ENCODE measurements at regions not wholly inside any gene's neighbourhood (a gene's known extent, or its start where the extent isn't known, plus 50 kb on each side); places are given as distances from the start of the nearest gene placed in this dataset.

DNA sequence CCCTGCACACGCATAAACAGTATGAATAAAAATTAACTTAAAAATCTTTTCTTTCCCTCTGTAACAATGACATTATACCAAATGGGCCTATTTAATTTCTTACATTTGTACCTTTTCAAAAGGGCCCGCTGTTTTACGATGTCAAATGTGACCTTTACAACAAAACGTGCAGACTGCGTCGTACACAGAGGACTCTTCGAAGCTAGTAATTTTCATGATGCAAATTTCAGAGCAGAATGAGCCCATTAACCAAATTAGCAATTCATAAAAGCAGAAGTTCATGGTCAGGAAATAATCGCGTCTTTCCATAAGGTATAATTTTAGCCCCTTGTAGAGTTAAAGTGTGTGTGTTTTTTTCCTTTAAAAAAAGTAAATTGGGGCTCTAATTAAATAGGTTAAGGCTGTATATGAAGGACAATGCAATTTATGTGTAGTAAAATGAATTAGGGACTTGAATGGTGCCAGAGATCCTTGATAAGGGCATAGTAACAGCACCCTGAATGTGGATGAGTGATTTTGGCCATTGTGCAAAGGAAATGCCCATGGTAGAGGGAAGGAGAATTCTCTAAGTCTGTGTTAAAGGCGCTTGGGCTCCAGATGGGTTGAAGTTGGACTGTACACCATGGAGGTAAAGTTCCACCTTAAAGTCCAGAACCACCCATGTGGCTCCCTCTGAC lies 546.4 kb upstream of the EEF2KMT start:
- Histone ChIP-seq H3K36me3 (ENCODE audit: low read depth, missing control alignments) (no peaks in the 10 kb centered on the region), H3K4me1 (no peaks in the 10 kb centered on the region), H3K4me3 (no peak overlapping the region), H3K9me3 (no peaks in the 10 kb centered on the region), H3K27ac (no peak overlapping the region), H3K27me3 (no peaks in the 10 kb centered on the region)
- intact Hi-C loops (cut with DNase I; ENCODE audit: low total_unique reads) = no loop called here
- TF ChIP-seq, protein P1, sequence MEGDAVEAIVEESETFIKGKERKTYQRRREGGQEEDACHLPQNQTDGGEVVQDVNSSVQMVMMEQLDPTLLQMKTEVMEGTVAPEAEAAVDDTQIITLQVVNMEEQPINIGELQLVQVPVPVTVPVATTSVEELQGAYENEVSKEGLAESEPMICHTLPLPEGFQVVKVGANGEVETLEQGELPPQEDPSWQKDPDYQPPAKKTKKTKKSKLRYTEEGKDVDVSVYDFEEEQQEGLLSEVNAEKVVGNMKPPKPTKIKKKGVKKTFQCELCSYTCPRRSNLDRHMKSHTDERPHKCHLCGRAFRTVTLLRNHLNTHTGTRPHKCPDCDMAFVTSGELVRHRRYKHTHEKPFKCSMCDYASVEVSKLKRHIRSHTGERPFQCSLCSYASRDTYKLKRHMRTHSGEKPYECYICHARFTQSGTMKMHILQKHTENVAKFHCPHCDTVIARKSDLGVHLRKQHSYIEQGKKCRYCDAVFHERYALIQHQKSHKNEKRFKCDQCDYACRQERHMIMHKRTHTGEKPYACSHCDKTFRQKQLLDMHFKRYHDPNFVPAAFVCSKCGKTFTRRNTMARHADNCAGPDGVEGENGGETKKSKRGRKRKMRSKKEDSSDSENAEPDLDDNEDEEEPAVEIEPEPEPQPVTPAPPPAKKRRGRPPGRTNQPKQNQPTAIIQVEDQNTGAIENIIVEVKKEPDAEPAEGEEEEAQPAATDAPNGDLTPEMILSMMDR (IDR thresholded peaks at IDR 0.05) = no peak
- TF ChIP-seq POLR2A (IDR thresholded peaks at IDR 0.05) = no peak
- WGBS, 2 donors = 88 to 91% methylated on average over 10 of the region's 10 CpGs
- DNase-seq = no peak

DNA sequence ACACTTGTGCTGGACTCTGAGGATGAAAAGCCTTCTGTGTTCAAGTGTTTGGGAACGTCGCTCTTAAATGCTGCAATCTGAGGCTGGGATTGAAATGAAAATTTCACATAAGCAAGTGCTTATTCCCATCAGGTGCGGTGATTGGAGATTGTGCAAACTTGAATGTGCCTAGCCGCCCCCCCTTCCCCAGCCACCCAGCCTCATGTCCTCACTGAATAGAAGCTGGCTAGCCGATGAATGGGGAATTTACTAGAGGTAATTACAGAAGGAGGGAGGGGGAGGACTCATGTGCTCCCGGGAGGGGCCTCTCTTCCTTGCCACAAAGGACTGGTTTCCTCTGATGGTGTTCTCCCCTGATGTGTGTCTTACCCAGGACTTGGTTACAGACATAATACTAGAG lies 544.8 kb upstream of the EEF2KMT start:
- 53 to 62% methylated on average over 6 of the region's 6 CpGs for WGBS, 2 donors
- no peak for DNase-seq
- Histone ChIP-seq H3K27ac (no peak overlapping the region), H3K4me3 (no peak overlapping the region), H3K36me3 (ENCODE audit: low read depth, missing control alignments) (no peaks in the 10 kb centered on the region), H3K27me3 (no peaks in the 10 kb centered on the region), H3K9me3 (no peaks in the 10 kb centered on the region), H3K4me1 (no peaks in the 10 kb centered on the region)
- TF ChIP-seq, protein P1 (IDR thresholded peaks at IDR 0.05) = no peak
- intact Hi-C loops (cut with DNase I; ENCODE audit: low total_unique reads) = no loop called here

DNA sequence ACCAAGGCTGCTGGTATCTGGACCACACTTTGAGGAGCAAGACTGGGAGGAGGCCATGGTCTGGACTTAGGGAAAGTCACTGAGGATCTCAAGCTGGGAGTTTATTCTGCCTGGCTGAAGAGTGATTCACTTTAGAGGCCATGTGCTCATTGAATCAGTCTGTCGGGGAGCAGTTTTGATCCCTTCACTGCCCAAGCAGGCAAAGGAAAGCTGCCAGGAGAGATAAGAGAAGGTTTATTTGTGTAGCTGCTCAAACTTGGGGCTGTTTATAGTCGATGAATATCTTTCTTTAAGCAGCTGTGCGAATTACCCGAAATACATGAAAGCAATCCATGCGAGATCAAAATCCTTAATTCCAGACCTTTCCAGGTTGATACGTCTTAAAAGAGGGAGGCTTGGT lies 544.4 kb upstream of the EEF2KMT start:
- Histone ChIP-seq H3K4me3 (no peak overlapping the region), H3K36me3 (ENCODE audit: low read depth, missing control alignments) (no peaks in the 10 kb centered on the region), H3K27me3 (no peaks in the 10 kb centered on the region), H3K9me3 (no peaks in the 10 kb centered on the region), H3K4me1 (no peaks in the 10 kb centered on the region), H3K27ac (no peak overlapping the region)
- intact Hi-C loops (cut with DNase I; ENCODE audit: low total_unique reads) = no loop called here
- no peak for TF ChIP-seq POLR2A (IDR thresholded peaks at IDR 0.05)
- TF ChIP-seq, protein P1 (IDR thresholded peaks at IDR 0.05) = no peak
- 62 to 63% methylated on average over 6 of the region's 6 CpGs for WGBS, 2 donors
- no peak for DNase-seq

DNA sequence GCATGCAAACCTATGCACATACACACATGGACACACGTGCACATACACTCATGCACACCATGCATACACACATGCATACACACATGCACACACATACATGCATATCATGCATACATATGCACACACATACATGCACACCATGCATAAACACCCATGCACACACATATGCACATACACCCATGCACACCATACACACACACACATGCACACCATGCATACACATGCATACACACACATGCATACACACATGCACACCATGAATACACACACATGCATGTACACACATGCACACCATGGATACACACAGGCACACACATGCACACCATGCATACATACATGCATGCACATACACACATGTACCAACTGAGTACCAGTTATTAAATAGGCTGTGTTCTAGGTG lies 543.3 kb upstream of the EEF2KMT start:
- Histone ChIP-seq H3K27me3 (no peaks in the 10 kb centered on the region), H3K4me1 (no peaks in the 10 kb centered on the region), H3K27ac (no peak overlapping the region), H3K9me3 (no peaks in the 10 kb centered on the region), H3K4me3 (no peak overlapping the region), H3K36me3 (ENCODE audit: low read depth, missing control alignments) (no peaks in the 10 kb centered on the region)
- no peak for DNase-seq
- 80 to 100% methylated on average over 1 of the region's 1 CpG for WGBS, 2 donors
- TF ChIP-seq POLR2A (IDR thresholded peaks at IDR 0.05) = no peak
- TF ChIP-seq, protein P1 (IDR thresholded peaks at IDR 0.05) = no peak
- intact Hi-C loops (cut with DNase I; ENCODE audit: low total_unique reads) = no loop called here

DNA sequence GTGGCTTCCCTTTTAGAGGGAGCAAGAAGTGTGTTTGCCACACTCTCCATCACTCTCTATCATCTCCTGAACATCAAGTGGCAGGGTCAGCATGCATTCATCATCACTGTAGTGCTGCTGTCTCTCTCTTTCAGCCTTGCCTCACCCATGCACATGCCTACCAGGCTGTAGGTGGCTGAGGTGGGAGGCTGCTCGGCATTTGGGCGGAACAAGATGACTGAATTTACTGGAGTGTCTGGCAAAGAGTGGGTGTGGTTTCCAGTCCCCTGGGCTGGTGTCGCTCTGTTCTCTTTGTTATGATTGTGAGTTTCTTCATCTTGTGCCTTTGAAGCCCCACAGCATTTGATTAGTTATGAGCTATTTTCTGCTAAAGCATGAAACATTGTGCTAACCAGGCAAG lies 541.9 kb upstream of the EEF2KMT start:
- Histone ChIP-seq H3K4me1 (no peaks in the 10 kb centered on the region), H3K4me3 (no peak overlapping the region), H3K27me3 (no peaks in the 10 kb centered on the region), H3K9me3 (no peaks in the 10 kb centered on the region), H3K36me3 (ENCODE audit: low read depth, missing control alignments) (no peaks in the 10 kb centered on the region), H3K27ac (no peak overlapping the region)
- DNase-seq = no peak
- intact Hi-C loops (cut with DNase I; ENCODE audit: low total_unique reads) = no loop called here
- TF ChIP-seq POLR2A (IDR thresholded peaks at IDR 0.05) = no peak
- TF ChIP-seq, protein P1 (IDR thresholded peaks at IDR 0.05) = no peak
- 56 to 62% methylated on average over 3 of the region's 3 CpGs for WGBS, 2 donors
